Memory B cell (primary cell): ENCODE measurements at regions not wholly inside any gene's neighbourhood (a gene's known extent, or its start where the extent isn't known, plus 50 kb on each side); places are given as distances from the start of the nearest gene placed in this dataset.
"Not testable (repeated sequence)": the region's sequence is repeated elsewhere in the genome, so short reads cannot be mapped to it uniquely, and the experiment has no call there.

Experiments
- ATAC-seq: fragments of 150-1000 bp; cut with Tn5 transposase; 2 replicates; pipeline ENCODE4 v1.10.0; 2021; ENCODE audit warnings: low read depth, mild to moderate bottlenecking, moderate library complexity
- DNase-seq, 2 donors: peaks; one replicate each; pipeline ENCODE4 v3.0.0; 2022; ENCODE audit warnings: low spot score in 2 of 2
- H3K27ac Mint-ChIP-seq: one replicate; pipeline ENCODE4 v1.8.0; 2022; ENCODE audit warnings: mild to moderate bottlenecking, moderate library complexity, mixed read lengths
- H3K27me3 Mint-ChIP-seq: one replicate; pipeline ENCODE4 v1.8.0; 2022; ENCODE audit warnings: mixed read lengths
- H3K36me3 Mint-ChIP-seq: one replicate; pipeline ENCODE4 v1.8.0; 2022; ENCODE audit warnings: mild to moderate bottlenecking, mixed read lengths
- H3K4me1 Mint-ChIP-seq: one replicate; pipeline ENCODE4 v1.8.0; 2022; ENCODE audit warnings: mixed read lengths
- H3K4me3 Mint-ChIP-seq: one replicate; pipeline ENCODE4 v1.8.0; 2022; ENCODE audit warnings: mild to moderate bottlenecking, moderate library complexity, mixed read lengths
- H3K9me3 Mint-ChIP-seq: one replicate; pipeline ENCODE4 v1.8.0; 2022; ENCODE audit warnings: mixed read lengths

- Mint-ChIP-seq H3K4me1 (no peaks in the 10 kb centered on the region), H3K27me3 (peaks cover 9% of the 10 kb centered on the region), H3K4me3 (no peak overlapping the region), H3K27ac (no peak overlapping the region), H3K36me3 (no peaks in the 10 kb centered on the region), H3K9me3 (no peaks in the 10 kb centered on the region)
- DNase-seq = no peak
- no peak for ATAC-seq
Observed at GRCh38 chr10:131816157-131816775, 84.5 kb upstream of the PPP2R2D start.

- no peak overlapping the region for H3K27ac Mint-ChIP-seq
- DNase-seq (no peak), ATAC-seq (no peak)
- H3K36me3 Mint-ChIP-seq = no peaks in the 10 kb centered on the region
- H3K4me1 Mint-ChIP-seq = no peaks in the 10 kb centered on the region
- H3K9me3 Mint-ChIP-seq = no peaks in the 10 kb centered on the region
- peaks cover 9% of the 10 kb centered on the region for H3K27me3 Mint-ChIP-seq
- H3K4me3 Mint-ChIP-seq = no peak overlapping the region
Observed at GRCh38 chr10:131816941-131817700, 83.7 kb upstream of the PPP2R2D start.

GRCh38 chr10:131817866-131818509 is 82.8 kb upstream of the PPP2R2D start:
- Mint-ChIP-seq H3K36me3 (no peaks in the 10 kb centered on the region), H3K27ac (no peak overlapping the region), H3K4me3 (no peak overlapping the region), H3K4me1 (no peaks in the 10 kb centered on the region), H3K27me3 (peaks cover 9% of the 10 kb centered on the region), H3K9me3 (no peaks in the 10 kb centered on the region)
- DNase-seq (no peak), ATAC-seq (no peak)

GRCh38 chr10:131818510-131819234 is 82.1 kb upstream of the PPP2R2D start:
- no peak for DNase-seq
- Mint-ChIP-seq H3K4me3 (no peak overlapping the region), H3K36me3 (no peaks in the 10 kb centered on the region), H3K27ac (no peak overlapping the region), H3K9me3 (no peaks in the 10 kb centered on the region), H3K4me1 (no peaks in the 10 kb centered on the region), H3K27me3 (peaks cover 9% of the 10 kb centered on the region)
- no peak for ATAC-seq

DNA sequence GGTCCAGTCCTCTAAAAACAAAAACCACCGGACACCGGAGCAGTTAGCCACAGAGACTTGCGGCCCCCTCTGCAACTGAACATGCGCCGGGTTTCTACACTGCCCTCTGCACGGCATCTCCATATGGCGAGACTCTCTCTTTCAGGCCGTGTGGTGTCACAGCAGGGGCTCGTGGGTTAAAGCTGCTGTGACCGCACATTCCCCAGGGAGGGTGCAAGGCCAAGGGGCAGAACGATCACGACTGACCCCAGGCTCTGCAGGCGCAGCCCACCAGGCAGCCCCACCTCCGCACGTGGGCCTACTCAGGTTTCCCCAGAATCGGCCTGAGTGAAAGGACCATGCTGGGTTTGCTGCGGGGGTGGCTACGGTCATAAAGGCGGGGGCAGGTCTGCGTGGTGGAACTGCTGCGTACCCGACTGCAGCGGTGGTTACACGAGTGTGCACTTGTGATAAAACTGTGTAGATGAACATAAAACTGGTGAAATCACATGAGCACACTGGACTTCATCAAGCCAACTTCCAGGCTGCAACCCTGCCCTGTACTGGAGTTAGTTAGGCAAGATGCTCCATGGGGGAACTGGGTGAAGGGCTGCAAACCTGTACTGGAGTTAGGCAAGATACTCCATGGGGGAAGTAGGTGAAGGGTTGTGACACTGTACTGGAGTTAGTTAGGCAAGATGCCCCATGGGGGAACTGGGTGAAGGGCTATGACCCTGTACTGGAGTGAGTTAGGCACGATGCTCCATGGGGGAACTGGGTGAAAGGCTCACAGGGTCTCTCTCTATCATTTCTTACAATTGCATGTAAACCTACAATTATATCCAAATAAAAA is 81.4 kb upstream of the PPP2R2D start:
- DNase-seq = no peak
- H3K4me3 Mint-ChIP-seq = no peak overlapping the region
- H3K9me3 Mint-ChIP-seq = no peaks in the 10 kb centered on the region
- ATAC-seq = no peak
- H3K27ac Mint-ChIP-seq = no peak overlapping the region
- peaks cover 7% of the 10 kb centered on the region for H3K27me3 Mint-ChIP-seq
- H3K4me1 Mint-ChIP-seq = no peaks in the 10 kb centered on the region
- H3K36me3 Mint-ChIP-seq = no peaks in the 10 kb centered on the region

DNA sequence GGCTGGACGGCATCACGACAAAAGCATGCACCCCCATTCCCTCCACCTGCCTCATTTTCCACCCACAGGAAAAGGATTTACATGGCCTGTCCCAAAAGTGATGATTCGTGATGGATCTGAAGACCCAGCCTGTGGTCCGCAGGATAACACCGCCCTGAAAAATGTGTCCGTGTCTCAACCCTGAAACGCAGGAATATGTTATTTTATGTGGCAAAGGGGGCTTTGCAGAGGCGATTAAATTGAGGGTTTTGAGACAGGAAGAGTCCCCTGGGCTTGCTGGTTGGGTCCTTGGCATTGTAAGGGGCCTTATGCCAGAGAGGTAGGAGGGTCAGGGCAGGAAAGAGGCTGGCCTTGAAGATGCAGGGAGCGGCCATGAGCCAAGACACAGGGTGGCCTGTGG is 80.2 kb upstream of the PPP2R2D start:
- Mint-ChIP-seq H3K4me1 (no peaks in the 10 kb centered on the region), H3K9me3 (no peaks in the 10 kb centered on the region), H3K36me3 (no peaks in the 10 kb centered on the region), H3K27me3 (peaks cover 6% of the 10 kb centered on the region), H3K27ac (no peak overlapping the region), H3K4me3 (no peak overlapping the region)
- DNase-seq = no peak
- no peak for ATAC-seq

- DNase-seq (no peak), ATAC-seq (no peak)
- H3K27me3 Mint-ChIP-seq = peaks cover 5% of the 10 kb centered on the region
- H3K36me3 Mint-ChIP-seq = no peaks in the 10 kb centered on the region
- no peak overlapping the region for H3K27ac Mint-ChIP-seq
- no peaks in the 10 kb centered on the region for H3K9me3 Mint-ChIP-seq
- no peaks in the 10 kb centered on the region for H3K4me1 Mint-ChIP-seq
- no peak overlapping the region for H3K4me3 Mint-ChIP-seq
Observed at GRCh38 chr10:131821378-131822012, 79.3 kb upstream of the PPP2R2D start.

DNA sequence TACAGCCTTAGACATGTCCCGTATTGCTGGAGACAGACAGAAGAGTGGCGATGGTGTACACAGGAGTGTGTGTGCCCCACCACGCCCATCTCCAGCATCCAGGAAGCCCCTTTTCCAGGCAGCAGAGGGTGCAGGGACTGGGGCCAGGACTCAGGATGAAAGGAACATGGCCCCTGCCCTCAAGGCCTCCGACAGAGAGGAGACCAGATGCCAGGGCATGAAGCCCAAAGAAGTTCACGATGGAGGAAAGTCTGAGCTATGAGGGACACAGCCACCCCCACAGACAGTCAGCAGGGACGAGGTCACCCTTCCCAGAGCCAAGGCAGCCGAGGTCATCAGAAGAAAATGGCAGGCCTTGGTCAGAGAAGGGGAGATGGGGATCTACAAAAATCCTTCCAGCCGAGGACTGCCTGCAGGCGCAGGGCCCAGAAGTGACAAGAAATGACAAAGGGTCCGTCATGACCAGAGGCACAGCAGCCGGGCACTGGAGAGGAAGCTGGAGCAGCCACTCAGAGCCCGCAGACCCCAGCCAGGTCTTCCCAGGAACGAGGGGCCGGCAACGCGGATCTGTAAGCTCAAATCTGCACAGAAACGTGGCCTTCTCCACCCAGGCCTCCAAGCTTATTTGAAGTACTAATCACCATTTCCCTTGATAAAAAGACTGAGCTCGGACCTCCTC is 78.7 kb upstream of the PPP2R2D start:
- H3K4me3 Mint-ChIP-seq = no peak overlapping the region

DNA sequence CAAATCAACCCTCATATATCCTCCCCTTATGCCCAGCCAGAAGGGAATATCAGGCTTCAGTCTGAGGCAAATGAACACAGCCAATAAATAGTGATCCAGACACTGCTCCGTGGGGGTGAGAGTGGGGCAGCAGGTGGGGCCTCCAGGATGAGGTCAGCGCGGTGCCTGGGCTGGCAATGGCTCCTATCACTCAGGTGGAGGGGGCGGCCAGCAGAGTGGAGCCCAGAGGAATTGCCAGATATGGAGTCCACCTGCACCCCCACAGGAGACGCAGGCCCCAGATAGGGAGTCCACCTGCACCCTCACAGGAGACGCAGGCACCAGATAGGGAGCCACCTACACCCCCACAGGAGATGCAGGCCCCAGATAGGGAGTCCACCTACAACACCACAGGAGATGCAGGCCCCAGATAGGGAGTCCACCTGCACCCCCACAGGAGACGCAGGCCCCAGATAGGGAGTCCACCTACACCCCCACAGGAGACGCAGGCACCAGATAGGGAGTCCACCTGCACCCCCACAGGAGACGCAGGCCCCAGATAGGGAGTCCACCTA is 78.0 kb upstream of the PPP2R2D start:
- Mint-ChIP-seq H3K4me3 (no peak overlapping the region), H3K36me3 (no peaks in the 10 kb centered on the region), H3K27me3 (peaks cover 2% of the 10 kb centered on the region), H3K4me1 (no peaks in the 10 kb centered on the region), H3K9me3 (peaks cover 4% of the 10 kb centered on the region), H3K27ac (no peak overlapping the region)
- ATAC-seq = no peak
- DNase-seq = no peak

More for the DNA sequence above, 78.7 kb upstream of the PPP2R2D start:
- Mint-ChIP-seq H3K36me3 (no peaks in the 10 kb centered on the region), H3K27me3 (peaks cover 2% of the 10 kb centered on the region), H3K27ac (no peak overlapping the region), H3K9me3 (no peaks in the 10 kb centered on the region), H3K4me1 (no peaks in the 10 kb centered on the region)
- DNase-seq (no peak), ATAC-seq (no peak)

DNA sequence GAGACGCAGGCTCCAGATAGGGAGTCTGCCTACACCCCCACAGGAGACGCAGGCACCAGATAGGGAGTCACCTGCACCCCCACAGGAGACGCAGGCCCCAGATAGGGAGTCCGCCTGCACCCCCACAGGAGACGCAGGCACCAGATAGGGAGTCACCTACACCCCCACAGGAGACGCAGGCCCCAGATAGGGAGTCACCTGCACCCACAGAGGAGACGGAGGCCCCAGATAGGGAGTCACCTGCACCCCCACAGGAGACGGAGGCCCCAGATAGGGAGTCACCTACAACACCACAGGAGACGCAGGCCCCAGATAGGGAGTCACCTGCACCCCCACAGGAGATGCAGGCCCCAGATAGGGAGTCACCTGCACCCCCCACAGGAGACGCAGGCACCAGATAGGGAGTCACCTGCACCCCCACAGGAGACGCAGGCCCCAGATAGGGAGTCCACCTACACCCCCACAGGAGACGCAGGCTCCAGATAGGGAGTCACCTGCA is 77.2 kb upstream of the PPP2R2D start:
- ATAC-seq, H3K4me3 Mint-ChIP-seq, DNase-seq, H3K36me3 Mint-ChIP-seq, H3K27me3 Mint-ChIP-seq, H3K27ac Mint-ChIP-seq, H3K9me3 Mint-ChIP-seq, H3K4me1 Mint-ChIP-seq: not testable (repeated sequence)

GRCh38 chr10:131824371-131825149 is 76.2 kb upstream of the PPP2R2D start:
- no peak for ATAC-seq
- Mint-ChIP-seq H3K4me1 (no peaks in the 10 kb centered on the region), H3K9me3 (peaks cover 4% of the 10 kb centered on the region), H3K36me3 (no peaks in the 10 kb centered on the region), H3K4me3 (no peak overlapping the region), H3K27ac (no peak overlapping the region), H3K27me3 (peaks cover 2% of the 10 kb centered on the region)
- no peak for DNase-seq
